ACHN (cell line): ENCODE measurements at regions not wholly inside any gene's neighbourhood (a gene's known extent, or its start where the extent isn't known, plus 50 kb on each side); places are given as distances from the start of the nearest gene placed in this dataset.
"Not testable (repeated sequence)": the region's sequence is repeated elsewhere in the genome, so short reads cannot be mapped to it uniquely, and the experiment has no call there.

Source experiments
- DNase-seq: peaks from one replicate; pipeline ENCODE4 v3.0.0-alpha.2; 2015
- in situ Hi-C: cut with HindIII; loops from 2 replicates; pipeline ENCODE4 v1.10.0; 2017; ENCODE audit warnings: low sequenced_read_pairs, low pct_ligation_motif_present, low pct_unique_long_range_greater_than_20kb

DNA sequence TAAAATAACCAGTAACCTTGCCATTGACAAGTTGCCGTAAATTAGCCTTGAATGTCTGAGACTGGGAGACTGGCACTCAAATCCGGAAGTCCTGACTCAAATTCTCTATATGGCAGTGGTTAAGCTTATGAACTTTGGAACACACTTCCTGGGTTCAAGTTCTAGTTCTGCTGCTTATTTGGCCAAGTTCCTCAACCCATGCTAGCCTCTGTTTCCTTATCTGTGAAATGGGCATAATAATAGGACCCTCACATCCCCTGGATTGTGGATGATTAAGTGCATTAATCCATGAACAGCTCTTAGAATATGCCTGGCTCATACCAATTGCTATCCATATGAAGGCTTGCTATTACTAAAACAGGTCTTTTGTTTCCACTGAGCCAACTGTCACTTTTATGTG is 311.5 kb downstream of the EDEM1 start:
- DNase-seq = no peak
- in situ Hi-C loops = no loop called here

DNA sequence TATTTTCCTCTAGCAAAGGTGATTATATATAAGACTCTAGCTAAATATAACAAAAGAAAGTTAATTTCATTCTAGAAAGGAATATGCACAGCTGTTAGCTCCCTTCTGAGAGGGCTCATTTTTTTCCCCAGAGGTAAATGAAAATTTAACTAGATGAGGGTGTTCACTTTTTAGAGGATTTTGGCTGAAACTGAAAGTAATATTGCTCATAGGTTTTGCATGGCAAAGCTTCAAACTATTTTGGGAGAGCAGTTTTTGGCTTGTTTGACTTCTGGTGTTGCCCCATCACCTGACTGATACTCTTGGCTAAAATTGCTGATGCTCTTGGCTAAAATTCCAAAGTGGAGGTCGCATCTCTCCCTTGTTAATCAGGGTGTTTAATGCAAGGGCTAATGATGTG is 311.9 kb downstream of the EDEM1 start:
- DNase-seq = no peak

DNA sequence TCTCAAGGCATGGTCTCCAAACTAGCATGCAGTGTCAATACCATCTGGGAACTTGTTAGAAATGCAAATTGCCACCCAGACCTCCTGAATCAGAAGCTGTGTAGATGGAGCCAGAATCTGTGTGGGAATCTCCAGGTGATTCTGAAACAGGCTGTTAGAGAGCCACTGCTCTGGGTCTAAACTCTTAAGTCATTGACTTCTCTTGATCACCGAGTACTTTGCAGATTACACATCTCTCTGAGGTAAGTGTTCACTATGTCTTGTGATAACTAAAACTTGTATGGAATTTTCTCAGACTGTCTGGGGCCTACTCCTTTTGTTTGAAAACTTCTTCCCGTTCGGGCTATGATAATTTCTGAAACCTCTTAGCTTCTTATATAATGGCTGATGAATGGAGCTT is 315.6 kb downstream of the EDEM1 start:
- DNase-seq = no peak
- in situ Hi-C loops = no loop called here

More for the DNA sequence above, 311.9 kb downstream of the EDEM1 start:
- in situ Hi-C loops = no loop called here

DNA sequence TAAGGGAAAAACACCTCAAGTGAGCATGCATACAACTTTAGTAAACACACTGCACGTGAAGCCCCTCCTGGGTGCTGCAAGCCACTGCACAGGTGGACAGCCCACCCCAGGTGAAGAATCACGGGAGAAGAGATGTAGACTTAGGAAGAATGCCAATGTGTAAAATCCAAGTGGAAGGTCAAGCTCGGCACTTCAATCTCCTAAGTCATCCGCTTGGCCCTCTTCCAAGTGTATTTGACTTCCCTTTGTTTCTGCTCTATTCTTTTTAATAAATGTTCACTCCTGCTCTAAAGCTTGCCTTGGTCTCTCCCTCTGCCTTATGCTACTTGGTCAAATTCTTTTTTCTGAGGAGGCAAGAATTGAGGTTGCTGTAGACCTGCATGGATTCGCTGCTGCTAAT is 316.6 kb downstream of the EDEM1 start:
- no peak for DNase-seq
- in situ Hi-C loops = no loop called here

DNA sequence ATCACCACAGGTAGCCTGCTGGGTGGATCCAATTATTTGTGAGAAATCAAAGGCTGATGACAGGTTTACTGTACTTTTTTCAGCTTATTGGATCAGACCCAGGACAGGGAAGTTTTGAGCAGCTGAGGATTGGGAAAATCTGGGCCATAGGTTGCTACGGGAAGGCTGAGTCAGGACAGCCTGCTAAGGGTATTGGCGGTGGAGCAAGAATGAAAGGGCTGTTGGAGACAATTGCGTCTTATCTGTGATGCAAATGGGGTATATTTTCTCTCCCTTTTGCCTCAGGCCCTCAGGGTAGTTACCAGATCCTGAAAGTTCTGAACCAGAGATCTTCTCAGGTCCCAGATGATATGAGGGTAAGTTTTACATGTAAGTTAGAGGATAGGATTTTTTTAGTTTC is 317.7 kb downstream of the EDEM1 start:
- no peak for DNase-seq
- in situ Hi-C loops = no loop called here

DNA sequence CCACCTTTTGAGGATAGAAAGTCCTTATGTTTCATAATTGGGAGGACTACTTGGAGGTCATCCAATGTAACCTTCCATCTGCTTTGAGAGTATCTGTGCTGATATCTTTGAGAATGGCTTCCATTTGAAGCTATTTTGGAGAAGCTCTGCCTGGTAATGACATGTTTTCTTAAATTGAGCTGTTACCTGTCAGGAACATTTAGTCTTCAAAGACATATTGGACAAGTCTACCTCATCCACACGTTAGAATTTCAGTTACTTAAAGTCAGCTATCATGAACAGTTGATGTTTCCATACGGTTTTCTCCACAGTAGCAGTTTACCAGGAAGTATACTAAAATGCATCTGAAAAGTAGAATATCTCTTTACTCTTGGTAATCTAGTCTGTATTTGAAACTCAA is 318.5 kb downstream of the EDEM1 start:
- no peak for DNase-seq
- in situ Hi-C loops = no loop called here

DNA sequence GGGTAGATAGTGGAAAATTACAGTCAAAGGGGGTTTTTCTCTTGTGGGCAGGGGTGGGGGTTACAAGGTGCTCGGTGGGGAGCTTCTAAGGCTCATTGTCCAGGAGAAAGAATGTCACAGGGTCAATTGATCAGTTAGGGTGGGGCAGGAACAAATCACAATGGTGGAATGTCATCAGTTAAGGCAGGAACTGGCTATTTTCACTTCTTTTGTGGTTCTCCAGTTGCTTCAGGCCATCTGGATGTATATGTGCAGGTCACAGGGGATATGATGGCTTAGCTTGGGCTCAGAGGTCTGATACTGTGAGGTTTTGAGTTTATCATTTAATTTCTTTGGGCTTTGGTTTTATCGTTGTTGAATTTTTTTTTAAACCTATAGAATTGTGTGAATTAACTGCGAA is 321.4 kb downstream of the EDEM1 start:
- not testable (repeated sequence) for DNase-seq

DNA sequence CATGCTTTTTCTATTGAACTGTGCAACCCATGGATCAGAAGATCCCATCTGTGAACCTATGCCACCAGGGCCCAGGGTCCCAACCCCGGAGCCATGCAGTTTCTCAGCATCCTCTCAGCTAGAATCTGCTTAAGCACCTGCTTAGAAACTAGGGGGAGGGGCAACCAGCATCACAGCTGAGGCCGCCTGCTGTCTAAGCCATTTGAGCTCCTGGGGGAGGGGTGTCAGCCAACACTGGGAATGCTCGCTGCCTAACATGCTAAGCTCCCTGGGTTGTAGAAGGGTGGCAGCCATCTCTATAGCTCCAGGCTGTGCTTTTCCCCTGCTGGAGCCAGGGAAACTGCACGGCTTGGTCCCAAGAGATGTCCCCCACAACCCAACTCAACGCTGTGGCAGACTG is 322.8 kb downstream of the EDEM1 start:
- in situ Hi-C loops = no loop called here
- no peak for DNase-seq

More for the DNA sequence above, 321.4 kb downstream of the EDEM1 start:
- in situ Hi-C loops = not testable (repeated sequence)

DNA sequence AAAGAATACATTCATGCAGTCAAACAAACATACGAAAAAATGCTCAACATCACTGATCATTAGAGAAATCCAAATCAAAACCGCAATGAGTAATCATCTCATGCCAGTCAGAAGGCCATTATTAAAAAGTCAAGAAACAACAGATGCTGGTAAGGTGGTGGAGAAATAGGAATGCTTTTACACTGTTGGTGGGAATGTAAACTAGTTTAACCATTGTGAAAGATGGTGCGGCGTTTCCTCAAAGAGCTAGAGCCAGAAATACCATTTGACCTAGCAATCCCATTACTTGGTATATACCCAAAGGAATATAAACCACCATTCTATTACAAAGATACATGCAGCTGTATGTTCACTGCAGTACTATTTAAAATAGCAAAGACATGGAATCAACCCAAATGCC is 330.4 kb downstream of the EDEM1 start:
- in situ Hi-C loops = no loop called here
- no peak for DNase-seq

DNA sequence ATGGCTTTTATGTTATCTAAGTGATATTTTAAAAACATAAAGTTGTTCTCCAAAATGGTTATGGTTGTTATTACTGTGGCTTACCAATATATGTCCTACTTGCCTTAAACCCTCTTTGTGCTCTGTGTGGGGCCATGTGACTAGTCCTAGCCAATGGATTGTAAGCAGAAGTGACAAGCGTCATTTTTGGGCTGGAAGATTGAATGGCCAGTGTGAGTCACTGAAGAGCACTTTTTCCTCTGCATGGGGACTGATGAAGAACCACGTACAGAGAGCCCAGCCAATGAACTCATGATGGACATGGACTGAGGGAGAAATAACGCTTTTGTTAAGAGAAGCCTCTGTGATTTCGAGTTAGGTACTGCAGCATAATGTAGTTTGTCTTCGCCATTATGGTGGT is 332.7 kb downstream of the EDEM1 start:
- DNase-seq = no peak
- in situ Hi-C loops = no loop called here

DNA sequence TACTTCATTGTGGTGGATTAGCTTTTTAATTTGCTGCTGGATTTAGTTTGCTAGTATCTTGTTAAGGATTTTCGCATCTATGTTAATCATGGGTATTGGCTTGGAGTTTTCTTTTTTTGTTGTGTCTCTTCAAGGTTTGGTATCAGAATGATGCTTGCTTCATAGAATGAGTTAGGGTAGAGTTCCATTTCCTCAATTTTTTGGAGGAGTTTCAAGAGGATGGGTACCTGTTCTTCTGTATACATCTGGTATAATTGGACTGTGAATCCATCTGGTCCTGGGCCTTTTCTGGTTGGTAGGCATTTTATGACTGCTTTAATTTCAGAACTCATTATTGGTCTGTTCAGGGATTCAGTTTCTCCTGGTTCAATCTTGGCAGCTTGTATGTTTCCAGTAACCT is 335.6 kb downstream of the EDEM1 start:
- no peak for DNase-seq
- in situ Hi-C loops = no loop called here

DNA sequence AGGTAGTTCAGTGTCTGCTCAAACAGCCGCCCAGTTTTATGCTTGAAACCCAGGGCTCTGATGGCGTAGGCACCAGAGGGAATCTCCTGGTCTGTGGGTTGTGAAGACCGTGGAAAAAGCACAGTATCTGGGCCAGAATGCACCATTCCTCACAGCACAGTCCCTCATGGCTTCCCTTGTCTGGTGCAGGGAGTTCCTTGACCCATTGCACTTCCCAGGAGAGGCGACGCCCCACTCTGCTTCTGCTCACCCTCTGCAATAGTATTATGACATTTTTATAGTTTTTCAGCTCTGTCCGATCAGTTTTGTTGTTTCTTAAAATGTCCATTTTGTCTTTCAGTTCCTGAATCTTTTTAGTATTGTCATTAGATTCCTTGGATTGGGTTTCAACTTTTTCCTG is 343.5 kb downstream of the EDEM1 start:
- no peak for DNase-seq
- in situ Hi-C loops = no loop called here

DNA sequence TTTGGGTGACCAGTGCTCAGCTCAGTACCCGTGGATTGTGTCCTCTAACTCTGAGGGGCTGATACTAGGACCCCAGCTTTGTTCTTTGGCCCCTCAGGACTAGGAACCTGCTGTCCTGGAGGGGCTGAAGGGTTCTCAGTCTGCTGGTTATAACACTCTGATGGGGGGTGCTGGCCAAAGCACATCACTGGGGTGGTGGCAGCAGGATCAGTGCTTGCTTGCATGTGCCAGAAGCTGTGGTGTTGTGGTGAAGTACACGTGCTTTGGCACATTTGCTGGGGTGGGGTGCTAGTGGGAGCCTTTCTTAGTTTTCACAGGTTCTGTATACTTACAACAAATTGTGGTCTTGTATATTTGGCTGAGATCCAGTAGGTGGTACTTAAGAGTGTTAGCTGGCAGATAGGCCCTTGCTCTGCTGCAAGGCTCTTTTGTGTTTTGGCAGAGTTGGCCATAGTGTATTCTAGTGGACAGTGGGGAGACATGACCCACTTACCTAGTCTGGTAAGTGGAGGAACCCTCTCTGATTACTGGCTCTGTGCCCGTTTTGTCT is 344.3 kb downstream of the EDEM1 start:
- in situ Hi-C loops = no loop called here
- DNase-seq = no peak

DNA sequence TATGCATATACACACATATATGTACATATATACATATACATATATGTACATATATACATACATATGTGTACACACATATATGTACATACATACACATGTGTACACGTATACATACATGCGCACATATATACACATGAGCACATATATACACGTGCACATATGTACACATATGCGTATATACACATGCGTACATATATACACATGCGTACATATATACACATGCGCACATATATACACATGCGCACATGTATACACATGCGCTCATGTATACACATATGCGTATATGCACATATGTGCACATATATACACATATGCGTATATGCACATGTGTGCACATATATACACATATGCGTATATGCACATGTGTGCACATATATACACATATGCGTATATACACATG is 353.0 kb downstream of the EDEM1 start:
- in situ Hi-C loops = no loop called here
- DNase-seq = no peak

DNA sequence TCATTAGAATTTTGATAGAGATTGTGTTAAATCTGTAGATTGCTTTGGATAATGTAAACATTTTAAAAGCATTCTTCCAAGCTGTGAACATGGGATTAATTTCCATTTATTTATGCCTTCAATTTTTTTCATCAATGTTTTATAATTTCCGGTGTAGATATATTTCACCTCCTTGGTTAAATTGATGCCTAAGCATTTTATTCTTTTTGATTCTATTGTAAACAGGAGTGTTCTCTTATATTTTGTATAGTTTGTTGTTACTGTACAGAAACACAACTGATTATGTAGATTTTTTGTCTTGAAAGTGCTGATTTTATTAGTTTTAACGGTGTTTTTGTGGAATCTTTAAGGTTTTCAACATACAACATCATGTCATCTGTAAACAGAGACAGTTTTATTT is 355.0 kb downstream of the EDEM1 start:
- in situ Hi-C loops = no loop called here
- no peak for DNase-seq

DNA sequence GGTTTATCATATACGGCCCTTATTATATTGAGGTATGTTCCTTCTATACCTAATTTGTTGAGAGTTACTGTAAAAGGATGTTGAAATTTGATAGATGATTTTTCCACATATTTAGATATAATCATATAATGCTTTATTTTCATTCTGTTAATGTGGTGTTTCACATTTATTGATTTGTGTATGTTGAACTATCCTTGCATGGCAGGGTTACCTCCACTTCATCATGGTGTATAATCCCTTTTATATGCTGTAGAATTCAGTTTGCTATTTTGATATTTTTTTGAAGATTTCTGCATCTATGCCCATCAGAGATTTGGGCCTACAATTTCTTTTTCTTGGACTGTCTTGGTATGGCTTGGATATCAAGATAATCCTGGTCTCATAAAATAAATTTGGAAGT is 355.5 kb downstream of the EDEM1 start:
- no peak for DNase-seq
- in situ Hi-C loops = no loop called here

DNA sequence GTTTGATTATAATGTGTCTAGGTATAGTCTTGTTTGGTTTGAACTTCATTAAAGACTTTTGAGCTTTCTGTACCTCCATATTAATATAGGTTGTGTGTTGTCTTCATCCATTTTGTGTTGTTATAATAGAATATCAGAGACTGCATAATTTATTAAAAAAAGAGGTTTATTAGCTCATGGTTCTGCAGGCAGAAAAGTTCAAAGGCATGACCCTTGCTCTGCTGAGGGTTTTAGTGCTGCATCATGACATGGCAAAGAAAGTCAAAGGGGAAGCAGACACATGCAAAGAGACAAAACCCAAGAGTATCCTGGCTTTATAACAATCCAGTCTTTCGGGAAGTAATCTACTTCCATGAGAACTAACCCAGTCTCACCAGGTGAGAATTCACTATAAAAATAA is 358.2 kb downstream of the EDEM1 start:
- DNase-seq = no peak
- in situ Hi-C loops = no loop called here

DNA sequence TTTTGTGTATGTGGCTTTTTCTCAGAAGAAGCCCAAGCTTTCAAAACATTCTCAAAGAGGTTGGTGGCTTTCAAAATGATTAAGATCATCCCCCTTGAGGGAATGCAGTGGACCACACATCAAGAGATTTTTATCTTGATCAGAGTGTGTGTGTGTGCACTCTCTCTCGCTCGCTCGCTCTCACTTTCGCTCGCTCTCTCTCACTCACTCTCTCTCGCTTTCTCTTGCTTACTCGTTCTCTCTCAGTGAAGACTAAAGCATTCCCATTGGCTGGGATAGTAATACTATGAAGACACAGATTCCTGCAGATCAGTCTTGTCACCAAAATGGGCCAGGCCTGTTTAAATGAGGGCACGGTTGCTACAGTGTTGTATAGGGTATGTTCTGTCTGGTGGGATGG is 365.7 kb downstream of the EDEM1 start:
- in situ Hi-C loops = no loop called here

DNA sequence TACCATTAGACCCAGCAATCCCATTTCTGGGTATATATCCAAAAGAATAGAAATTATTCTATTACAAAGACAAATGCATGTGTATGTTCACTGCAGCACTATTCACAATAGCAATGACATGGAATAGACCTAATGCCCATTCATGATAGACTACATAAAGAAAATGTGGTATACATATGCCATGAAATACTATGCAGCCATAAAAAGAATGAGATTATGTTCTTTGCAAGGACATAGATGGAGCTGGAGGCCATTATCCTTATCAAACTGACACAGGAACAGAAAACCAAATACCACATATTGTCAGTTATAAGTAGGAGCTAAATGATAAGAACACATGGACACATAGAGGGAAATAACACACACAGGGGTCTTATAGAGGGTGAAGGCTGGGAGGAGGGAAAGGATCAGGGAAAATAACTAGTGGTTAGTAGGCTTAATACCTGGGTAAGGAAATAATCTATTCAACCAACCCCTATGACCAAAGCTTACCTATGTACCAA is 366.8 kb downstream of the EDEM1 start:
- in situ Hi-C loops = no loop called here
- no peak for DNase-seq

More for the DNA sequence above, 365.7 kb downstream of the EDEM1 start:
- DNase-seq = no peak

DNA sequence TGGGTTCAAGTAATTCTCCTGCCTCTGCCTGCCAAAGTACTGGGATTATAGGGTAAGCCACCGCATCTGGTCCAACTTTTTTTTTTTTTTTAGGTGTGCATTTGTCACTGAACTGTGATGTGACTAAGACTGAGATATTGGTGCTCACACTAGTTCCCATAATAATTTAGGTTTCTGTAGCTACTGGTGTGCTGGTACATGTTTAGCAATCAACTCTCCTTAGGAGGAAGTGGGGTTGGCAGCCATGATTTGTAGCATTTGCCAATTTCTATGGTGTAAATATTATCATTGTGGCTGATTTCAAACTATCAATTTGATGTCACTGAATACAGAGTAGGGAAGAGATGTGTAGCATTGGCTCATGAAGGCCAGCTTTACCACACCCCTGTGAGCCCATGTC is 372.7 kb downstream of the EDEM1 start:
- in situ Hi-C loops = no loop called here
- DNase-seq = no peak
